HG03354 (cell line): ENCODE measurements at regions not wholly inside any gene's neighbourhood (a gene's known extent, or its start where the extent isn't known, plus 50 kb on each side); places are given as distances from the start of the nearest gene placed in this dataset.
"Not testable (repeated sequence)": the region's sequence is repeated elsewhere in the genome, so short reads cannot be mapped to it uniquely, and the experiment has no call there.

Experiments
- ATAC-seq: cut with Tn5 transposase; IDR thresholded peaks from one replicate; pipeline ENCODE4 v1.9.1; 2021; ENCODE audit warnings: mild to moderate bottlenecking; ENCODE audit not compliant: unreplicated experiment, poor library complexity, severe bottlenecking

DNA sequence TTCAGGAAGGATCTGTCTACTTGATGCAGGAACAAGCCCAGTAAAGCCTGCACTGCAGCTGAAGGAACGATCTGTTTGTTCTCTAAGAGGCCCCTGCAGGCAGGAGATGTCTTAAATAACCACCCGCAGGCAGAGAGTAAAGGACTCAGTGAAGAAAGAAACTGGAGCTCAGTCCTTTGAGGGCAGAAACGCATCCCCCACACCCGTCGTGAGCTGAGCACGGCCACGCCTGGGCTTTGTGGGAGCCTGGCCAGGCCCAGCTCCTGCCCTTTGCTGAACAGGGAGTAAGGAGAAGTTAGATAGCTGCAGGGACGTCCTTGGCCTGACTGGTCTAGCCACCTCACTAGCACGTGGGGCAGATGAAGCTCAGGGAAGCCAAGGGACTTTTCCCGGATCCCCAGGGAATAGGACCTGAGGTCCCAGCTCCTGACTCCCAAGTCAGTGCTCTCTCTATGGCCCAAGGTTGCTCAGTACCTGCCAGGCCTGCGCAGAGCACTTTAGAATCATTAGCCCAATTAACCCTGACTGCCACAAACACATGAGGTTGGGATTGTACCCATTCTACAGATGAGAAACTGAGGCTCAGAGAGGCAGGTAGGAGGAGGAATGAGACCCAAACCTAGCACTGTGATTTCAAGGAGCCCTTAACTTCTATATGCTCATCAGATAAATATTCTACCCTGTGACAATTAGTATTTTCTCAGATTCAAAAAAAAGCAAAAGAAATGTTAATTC, 194.2 kb upstream of the SULF2 start:
- ATAC-seq: not testable (repeated sequence)

DNA sequence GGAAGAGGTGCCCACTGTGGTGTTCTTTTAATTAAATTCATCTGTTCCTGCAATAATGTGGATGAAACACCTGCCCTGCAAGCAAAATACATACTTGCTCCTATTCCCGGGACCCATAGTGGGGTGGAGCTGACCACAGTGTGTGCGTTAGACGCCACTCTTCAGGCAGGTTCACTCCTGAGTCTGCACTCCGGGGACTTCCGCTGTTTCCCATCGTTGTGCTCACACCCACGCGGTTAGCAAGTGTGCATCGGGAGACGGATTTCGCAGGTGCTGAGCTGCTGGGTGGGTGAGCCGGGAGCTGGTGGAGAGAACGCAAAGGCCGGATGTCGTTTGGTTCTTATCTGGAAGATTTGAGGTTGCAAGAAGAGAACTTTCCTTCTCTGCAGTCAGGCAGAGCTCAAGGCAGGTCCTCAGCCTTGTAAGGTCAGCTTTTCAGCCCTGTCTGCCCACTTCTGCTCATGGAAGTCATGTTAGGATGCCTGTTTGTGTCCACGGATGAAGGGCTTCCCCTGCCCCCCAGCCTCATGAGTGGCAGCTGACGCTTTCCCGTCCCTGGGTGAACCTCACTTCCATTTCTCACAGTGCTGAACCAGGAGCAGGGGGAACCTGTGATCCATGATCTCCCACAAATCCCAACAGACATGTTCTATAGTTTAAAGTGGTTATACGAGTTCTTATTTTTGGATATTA, 193.3 kb upstream of the SULF2 start:
- ATAC-seq: not testable (repeated sequence)

DNA sequence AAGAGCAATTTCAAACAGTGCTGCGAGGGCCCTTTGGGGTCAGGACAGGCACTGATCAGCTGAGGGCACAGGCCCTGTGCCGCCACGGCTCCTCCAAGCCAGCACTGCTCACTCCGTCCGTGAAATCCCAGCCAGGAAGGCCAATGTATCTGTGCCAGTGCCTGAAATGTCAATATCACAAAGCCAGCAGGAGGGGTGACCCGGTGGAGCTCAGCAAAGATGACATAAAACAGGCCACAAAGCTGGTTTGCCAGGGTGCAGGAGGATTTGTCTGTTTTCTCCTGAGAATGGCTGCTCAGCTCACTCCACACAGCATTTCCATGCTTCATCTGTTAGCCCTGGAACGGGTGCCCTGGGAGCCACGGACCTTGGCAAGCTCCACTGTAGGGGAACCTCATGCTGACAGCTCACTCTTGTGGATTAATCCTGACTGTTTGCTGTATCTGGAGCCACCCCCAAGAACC, 192.5 kb upstream of the SULF2 start:
- ATAC-seq: not testable (repeated sequence)

DNA sequence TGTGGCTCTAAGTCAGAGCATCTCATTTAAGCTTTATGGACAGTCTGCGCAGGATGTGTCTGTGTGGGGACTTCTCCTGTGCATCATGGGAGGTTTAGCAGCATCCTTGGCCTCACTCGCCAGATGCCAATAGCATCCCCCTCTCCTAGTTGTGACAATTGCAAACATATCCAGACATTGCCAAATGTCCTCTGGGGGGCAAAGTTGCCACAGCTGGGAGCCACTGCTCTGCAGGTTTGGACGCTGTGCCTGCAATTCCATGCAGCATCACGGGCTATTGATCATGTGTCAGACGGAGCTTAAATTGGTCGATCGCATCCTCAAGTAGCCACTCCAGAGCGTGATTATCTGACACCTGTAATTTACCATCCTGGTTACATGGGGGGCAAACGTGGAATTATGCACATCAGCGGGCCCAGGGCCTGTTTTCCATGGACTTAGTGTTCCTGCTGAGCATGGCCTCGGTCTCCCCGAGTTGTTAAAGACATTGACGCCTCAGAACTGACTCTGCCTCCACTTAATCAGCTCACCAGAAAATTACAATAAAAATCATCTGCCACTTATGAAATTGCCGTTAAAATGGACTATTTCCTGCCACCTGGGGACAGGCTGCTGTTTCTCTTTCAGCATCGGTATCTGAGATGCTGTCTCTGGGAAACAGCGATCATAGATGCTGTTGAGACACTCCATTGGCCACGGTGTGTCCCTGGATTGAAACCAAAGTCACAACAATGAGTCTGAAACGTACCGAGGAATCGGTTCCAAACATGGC, 191.9 kb upstream of the SULF2 start:
- ATAC-seq: not testable (repeated sequence)

DNA sequence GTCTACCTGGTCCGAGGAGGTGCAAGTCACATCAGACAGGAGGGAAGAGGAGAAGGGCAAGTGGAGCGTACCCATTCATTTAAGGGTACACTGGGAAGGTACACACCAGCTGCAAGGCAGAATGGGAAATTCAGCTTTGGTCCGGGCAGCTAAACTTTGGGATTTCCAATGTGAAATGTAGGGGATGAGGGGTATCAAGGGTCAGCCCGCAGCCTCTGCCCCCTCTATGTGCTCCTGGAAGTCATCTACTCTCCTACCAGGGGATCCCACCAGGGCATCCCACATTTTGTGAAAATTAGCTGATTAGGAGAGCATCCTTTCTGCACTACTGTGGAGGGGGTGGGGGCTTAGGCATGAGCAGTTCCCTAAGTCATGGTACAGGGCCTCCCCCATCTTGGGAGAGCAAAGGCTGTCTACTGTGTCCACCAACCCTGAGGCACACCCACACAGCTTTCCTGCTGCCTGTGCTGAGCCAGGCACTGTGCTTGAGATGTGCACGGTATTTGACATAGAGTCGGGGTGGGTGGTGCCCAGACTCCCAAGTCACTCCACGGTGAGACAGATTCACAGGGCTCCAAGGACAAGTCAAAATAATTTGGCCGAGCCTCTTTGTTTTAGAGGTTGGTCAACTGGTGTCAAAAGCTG, 189.1 kb upstream of the SULF2 start:
- no peak for ATAC-seq

DNA sequence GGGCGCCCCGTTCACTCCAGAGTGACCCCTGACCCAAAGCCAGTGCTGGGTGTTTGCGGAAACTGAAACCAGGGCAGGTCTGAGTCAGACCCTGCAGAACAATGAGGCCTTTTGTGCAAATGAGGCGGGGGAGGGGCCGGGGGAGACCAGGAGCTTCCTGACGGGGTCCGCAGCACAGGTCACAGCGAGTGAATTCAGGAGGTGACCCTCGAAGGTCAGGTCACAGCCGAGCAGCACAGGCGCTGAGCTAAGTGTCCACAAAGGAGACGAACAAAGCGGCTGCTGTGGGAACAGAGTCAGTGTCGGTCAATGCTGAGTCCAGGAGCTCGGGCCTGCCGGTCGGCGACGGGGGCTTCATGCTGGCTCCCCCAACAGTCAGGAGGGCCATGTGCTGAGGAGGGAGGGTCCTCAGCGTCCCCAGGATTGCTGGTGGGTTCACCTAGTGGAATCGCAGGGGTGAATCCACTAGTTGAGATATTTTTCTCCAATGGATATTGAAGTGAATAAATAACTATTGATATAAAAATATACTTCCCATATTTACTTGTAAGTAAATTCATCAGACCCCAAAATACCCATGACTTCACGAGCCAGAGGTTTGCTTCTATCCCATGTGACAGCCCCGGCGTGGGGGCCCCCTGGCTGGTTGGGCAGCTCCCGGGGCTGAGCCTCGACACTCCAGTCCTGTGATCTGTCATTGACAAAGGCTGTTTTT, 188.4 kb upstream of the SULF2 start:
- no peak for ATAC-seq

DNA sequence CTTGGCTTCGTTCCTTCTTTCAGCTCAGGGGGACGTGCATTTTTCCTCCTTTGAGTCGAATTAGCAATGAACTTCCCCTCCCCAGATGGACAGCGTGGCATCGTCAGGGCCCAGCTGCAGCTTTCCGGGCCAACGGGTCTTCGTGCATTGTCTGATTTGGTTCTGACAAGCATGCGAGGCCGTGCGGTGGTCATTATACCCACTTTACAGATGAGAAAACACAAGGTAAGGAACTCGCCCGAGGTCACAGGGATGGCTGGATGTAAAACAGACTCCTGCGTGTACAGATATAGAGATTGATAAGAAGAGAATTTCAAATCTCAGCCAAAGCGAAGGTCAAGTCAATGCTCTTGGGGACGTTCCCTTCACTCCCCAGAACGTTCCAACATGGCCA, 187.6 kb upstream of the SULF2 start:
- no peak for ATAC-seq

- ATAC-seq: not testable (repeated sequence)
Measured at GRCh38 chr20:47972297-47972915, 187.1 kb upstream of the SULF2 start.

DNA sequence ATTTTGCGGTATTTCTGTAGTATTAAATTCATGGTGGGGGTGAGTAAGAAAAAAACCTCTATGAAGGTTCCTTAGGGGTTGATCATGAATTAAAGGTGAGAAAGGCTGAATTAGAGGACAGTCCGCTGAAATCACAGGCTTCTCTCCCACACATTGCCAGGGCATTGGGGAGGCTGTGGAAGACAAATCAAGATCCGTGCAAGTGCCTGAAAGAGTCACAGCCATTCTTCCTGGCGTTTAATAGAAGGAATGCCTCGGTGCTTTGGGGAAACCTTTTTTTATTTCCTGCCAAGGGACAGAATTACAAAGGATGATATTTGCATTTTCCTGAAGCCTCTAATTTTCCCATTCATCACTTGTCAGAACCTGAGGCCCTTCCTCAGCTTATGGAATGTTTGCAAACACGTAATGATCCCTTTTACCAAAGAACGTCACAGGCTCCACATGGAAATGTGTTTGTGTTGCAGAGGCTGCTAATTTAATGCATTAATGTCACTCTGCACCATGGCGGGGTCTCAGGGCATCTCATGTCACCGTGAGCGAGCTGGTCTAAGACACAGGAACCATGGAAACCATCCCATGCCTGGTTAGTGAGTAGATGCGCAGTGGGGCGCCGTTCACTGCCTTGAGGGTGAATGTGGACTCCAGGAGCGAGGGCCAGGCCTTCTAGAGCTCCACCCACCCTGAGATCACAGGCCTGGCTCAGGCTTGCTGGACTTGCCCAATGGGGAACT, 185.9 kb upstream of the SULF2 start:
- no peak for ATAC-seq

DNA sequence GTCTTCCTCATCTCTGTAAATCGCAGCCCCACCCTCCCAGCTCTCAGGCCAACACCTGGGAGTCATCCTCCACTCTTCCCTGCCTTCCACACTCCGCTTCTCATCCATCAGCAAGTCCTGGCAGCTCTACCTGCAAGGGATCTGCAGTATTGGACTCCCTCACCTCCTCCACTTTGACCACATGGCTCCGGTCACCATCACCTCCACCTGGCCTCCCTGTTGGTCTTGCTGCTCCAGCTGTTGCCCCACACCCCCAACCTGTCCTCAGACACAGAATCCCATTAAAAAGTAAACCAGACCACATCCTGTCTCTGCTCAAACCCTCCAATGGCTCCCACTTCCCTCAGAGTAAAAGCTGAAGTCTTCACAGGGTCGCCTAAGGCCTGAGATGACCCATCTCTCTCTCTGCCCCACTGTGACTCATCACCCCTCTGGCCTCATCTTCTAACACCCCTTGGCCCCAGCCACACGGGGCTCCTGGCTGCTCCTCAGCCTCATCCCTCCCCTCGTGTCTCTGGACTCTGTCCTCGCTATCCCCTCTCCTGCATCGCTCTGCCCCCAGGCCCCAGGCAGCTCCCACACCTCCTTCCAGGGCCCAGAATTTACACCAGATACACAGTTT, 185.1 kb upstream of the SULF2 start:
- no peak for ATAC-seq

GRCh38 chr20:47969426-47969825, 184.1 kb upstream of the SULF2 start:
- ATAC-seq: no peak

DNA sequence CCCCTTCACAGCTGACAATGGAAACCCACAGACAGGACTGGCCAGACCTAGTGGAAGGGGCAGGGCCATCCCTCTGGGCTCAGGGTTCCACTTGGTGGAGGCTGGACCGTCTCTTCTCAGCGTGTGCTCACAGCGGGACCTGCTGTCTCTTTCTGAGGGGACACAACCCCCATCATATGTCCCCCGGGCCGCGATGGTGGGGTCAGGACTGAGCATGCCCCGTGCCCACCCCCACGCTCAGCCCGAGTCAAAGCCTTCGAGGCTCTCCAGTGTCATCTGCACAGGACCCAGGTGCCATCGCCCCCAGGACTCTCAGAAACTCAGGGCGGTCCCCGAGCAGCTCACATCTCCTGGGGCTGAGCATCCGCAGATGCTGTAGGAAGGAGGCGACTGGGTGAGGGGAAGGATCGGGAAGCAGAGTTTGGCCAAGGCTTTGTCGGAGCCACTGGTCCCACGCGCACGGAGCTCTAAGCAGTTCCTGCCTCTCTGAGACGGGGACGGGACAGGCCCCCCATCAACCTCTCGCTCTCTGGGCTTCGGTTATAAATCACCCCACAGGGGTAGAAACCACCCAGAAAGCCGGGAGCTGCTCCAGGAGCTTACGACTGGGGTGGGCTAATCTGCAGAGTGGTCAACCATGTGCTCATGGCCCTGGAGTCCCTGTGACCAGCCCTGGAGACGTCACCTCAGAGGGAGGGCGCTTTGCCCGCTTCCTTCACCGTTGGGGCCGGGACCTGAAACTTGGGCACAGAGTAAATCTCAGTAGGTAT, 183.4 kb upstream of the SULF2 start:
- ATAC-seq: no peak

DNA sequence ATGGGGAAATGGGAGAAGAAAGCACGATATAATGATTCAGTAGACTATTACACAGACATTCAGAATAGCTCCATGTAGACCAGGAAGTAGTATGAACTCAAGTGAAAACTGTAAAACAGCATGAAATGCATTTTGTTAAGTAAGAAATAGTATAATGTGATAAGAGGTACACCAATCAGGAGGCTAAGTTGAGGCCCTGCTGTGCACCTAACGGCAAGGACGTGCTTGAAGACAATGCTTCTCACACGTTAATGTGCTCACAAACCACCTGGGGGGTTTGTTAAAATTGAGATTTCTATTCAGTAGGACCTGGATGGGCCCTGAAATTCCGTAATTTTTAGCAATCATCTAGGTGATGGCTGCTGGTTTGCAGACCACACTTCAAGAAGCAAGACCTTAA, 178.9 kb upstream of the SULF2 start:
- no peak for ATAC-seq

- ATAC-seq: no peak
Measured at GRCh38 chr20:47963022-47963421, 177.7 kb upstream of the SULF2 start.

DNA sequence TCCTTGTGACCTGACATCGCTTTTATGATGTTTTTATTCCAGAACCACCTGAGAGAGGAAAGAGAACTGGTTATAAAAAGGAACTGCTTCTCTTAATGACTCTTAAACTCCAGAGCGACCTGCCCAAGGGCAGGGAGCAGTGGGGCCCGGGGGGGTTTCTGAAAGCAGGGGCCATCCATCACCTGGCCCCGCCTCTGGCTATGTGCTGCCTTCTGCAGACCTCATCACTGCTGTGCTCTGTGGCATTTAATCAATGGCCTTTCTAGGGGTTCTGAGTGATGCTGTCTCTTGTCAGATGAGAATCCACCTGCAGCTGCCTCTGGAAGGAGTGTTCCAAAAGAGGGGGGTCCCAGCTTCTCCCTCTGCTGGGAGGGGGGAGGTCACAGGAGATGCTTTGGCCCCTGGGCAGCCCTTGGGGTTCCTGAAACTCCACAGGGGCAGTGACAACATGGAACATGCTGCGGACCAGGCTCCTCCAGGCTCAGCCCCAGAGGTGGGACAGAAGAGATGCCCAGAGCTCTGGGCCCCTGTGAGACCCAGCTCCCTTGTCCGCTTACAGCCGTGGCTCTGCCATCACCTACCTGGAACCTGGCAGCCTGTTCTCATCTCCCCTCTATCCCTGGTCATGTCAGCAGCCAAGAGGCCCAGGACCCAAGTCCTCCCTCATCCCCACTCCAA, 177.1 kb upstream of the SULF2 start:
- no peak for ATAC-seq

- ATAC-seq: no peak
Measured at GRCh38 chr20:47960769-47961541, 175.7 kb upstream of the SULF2 start.
